Inferior parietal cortex (tissue), 1 donor: ENCODE measurements at regions not wholly inside any gene's neighbourhood (a gene's known extent, or its start where the extent isn't known, plus 50 kb on each side); places are given as distances from the start of the nearest gene placed in this dataset.
"Not testable (repeated sequence)": the region's sequence is repeated elsewhere in the genome, so short reads cannot be mapped to it uniquely, and the experiment has no call there.

ENCODE experiments used
- DNase-seq: peaks from one replicate; pipeline ENCODE4 v3.0.0-alpha.2; 2016; ENCODE audit errors: extremely low spot score

DNA sequence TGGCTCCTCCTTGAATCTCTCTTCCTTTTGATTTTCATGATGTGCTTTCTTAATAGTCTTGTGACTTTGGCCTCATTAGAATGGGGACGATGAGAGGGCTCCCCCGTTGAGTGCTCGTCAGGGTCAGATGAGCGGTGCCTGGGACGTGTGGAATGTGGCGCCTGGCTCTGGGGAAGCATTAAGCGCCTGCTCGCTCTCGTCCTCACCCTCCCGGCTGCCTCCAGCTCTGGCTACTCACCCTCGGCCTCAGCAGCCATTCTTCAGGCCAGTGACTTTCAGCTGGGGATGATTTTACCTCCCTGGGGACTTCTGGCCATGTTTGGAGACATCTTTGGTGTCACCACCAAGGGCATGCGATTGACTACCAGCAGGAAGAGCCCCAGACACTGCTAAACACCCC lies 69.7 kb downstream of the RPS6KA4 start:
- no peak for DNase-seq

DNA sequence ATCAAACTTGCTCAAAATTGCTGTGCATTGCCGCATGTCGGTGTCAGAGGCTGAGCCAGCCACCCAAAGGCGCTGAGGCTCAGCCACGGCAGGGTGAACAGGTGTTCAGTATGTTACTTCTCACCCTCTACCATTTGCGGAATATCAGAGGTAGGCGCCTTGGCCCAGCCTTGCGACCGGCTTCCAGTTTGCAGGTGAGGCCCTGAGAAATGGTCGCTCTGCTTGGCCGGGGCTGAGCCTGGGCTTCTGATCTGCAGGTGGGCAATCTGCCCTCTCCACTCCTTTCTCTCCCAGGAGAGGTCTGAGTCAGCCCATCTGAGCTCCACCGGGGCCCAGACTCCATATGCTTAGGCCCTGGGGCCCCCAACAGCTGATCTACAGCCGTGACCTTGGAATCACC lies 71.0 kb downstream of the RPS6KA4 start:
- DNase-seq: no peak

DNA sequence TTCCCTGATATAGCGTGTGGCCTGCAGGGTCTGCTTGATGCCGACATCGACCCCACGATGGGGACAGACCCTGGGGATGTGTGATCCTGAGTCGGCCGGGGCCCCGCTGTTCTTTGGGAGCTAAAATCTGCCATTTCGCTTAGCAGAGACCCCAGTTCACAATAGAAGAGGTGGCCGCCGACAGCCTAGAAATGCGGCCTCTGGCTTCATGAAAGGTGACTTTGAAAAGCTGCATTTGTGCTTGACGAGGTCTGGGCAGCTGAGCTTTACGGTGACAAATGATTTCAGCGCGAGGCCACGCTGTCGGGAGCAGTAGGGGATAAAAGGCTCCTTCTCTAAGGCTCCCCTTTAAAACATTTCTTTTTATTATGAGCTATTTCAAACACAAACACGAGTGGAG lies 71.7 kb downstream of the RPS6KA4 start:
- DNase-seq: no peak

DNA sequence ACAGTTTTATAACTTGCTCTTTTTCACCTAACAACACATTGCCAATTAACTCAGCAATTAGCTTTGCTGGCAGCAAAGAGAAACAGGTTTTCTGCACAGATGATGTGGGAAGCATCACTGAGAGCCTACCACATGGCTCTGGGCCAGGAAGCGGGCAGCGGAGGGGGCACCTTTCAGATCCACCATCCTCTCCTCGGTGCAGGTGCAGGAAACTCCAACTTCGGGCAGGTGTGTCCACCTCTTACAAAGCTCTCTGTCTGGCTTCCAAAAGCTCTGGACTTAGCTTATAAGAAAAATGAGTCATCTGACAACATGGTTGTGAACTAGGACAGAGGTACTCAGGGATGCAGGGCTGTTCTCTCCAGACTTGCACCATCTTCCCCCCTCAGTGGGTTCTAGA lies 77.0 kb downstream of the RPS6KA4 start:
- DNase-seq: no peak

DNA sequence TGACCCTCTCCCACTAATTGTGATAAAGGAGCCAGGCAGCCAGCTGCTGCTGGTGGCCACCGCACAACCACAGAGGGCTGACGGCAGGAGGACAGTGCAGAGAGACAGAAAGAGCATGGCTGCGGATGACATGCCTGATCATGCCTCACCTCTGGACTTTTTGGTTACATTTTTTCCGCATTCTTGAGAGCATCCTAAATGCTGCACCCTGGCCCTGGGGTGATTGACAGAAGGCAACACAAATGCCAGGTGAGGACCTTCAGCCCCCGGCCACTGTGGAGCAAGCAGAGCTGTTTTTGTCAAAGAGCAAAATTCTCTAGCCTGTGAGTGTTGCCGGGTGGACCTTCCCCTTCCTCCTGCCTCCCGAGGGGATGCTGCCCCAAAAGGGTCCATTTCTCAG lies 78.5 kb downstream of the RPS6KA4 start:
- no peak for DNase-seq

DNA sequence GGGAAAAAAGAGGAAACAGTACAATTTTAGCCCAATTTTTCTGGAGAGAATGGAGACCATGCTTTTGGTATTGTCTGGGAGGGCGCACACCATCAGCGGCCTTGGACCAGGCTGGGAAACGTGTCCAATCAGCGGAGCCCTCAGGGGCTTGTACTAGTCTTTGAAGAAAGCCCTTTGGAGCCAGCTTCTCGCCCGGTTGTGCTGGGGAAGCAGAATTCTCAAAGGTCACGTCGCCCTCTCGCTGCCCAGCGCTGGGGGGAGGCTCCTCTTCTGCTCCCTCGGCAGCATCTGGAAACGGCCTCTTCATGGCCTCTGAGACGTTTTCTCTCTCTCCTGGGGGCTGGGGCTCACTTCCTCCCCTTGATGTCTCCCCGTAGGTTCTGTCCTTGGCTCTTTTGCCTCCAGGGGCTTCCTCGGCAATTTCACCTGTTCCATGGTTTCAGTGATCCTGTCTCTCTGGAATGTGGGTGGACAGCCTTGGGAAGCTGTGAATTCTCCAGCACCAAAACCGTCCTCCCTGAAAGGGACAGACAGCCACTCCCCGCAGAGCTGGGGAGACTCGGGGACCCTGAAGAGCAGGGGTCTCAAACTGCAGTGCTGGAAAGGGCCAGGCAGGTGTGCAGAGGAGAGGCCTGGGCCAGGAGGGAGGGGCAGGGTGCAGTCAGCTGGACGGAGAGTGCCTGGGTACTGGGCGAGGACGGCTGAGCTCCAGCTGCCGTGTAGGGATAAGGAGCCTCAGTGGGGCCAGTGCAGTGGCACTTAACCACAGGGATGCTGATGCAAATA lies 80.2 kb downstream of the RPS6KA4 start:
- DNase-seq: no peak

DNA sequence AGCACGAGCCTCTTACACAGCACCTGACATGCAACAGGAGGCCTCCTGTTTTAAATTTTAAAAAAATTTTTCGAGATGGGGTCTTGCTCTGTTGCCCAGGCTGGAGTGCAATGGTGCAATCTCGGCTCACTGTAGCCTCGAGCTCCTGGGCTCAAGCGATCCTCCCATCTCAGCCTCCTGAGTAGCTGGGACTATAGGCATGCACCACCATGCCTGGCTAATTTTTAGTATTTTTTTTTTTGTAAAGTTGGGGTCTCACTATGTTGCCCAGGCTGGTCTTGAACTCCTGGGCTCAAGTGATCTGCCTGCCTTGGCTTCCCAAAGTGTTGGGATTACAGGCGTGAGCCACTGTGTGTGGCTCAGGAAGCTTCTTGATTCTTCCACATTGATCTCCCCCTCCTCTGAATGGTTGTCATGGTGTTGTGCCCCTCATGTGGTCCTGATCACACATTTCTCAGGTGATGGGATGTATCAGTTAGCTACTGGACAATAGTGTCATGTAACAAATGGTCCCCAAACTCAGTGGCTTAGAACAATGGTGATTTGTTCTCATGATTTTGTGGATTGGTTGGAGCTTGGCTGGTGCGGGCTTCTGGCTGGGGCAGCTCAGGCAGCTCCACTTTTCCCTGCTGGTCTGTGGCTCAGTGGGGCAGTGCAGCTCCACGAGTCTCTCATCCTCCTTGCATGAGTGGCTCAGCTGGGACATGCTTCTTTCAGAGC lies 81.0 kb downstream of the RPS6KA4 start:
- DNase-seq: not testable (repeated sequence)

DNA sequence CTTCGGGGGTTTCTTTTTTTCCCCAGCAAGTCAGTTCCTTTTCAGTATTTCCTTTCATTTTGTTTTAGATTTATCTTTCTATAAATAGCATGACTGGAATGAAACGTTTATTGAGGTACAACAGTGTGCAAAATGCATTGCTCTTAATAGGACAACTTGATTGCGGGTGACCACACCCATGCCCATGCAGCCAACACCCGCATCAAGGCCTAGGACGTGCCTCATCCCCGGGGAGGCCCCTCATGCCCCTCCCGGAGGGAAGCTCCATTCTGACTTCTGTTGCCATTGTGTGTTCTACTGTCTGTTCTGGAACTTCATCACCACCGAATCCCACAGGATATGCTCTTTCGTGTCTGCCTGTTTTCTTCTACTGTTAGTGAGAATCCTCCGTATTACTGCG lies 82.2 kb downstream of the RPS6KA4 start:
- no peak for DNase-seq

DNA sequence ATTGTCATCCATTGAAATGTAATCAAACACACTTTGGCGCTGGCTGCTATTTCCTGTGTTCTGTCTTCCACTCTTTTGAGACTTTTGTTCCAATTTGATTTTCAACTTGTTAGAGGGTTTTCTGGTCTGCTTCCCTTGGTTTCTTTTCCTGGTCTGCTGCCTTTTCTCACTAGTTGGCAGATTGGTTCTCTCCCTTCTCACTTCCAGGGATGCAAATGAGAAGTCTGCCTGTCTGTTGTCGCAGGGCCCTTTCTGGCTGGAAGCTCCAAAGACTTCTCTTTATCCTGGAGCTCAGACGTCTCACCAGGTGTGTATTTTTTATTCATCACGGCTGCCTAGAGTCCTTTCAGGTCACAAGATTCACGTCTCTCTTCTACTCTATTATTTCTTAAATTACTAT lies 84.0 kb downstream of the RPS6KA4 start:
- DNase-seq: no peak

DNA sequence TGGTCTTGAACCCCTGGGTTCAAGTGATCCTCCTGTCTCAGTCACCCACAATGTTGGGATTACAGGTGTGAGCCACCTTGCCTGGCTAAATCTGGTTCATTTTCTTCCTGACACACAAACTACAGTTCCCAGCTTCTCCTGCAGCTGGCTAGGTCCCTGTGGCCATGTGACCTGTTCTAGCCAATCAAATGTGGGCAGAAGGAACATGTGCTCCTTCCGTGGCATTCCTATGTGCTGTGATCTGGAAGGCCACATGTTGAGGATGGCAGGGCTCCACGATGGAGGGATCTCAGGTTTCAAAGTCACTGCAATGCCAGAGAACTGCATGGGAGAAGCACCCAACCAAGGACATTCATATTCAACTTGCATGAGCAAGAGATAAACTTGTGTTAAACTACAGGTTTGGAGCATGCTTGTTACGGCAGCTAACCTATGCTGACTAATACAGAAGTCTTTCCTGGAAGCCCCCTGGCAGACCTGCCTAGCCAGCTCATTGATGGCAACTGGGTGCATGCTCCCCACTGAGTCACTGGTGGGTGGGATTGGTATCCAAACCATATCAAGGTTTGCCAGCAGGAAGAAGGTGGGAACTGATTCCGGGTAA lies 86.0 kb downstream of the RPS6KA4 start:
- no peak for DNase-seq

DNA sequence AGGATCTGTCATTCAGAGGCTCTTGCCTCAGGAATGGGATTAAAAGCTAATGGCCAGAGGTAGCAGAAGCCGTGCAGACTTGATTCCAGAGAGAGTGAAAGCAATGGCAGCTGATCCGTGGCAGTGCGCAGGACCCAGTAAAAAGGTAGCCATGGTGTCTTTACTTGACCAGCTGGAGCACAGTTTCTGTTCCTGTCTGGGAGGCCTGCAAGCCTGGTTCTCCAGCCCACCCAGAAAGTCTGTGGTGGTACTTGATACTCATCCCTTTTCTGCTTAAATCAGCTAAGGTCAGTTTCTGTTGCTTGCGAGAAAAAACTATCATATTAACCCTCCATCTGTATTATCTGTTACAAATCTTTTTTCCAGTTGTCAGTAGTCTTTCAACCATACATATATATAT lies 86.7 kb downstream of the RPS6KA4 start:
- no peak for DNase-seq

DNA sequence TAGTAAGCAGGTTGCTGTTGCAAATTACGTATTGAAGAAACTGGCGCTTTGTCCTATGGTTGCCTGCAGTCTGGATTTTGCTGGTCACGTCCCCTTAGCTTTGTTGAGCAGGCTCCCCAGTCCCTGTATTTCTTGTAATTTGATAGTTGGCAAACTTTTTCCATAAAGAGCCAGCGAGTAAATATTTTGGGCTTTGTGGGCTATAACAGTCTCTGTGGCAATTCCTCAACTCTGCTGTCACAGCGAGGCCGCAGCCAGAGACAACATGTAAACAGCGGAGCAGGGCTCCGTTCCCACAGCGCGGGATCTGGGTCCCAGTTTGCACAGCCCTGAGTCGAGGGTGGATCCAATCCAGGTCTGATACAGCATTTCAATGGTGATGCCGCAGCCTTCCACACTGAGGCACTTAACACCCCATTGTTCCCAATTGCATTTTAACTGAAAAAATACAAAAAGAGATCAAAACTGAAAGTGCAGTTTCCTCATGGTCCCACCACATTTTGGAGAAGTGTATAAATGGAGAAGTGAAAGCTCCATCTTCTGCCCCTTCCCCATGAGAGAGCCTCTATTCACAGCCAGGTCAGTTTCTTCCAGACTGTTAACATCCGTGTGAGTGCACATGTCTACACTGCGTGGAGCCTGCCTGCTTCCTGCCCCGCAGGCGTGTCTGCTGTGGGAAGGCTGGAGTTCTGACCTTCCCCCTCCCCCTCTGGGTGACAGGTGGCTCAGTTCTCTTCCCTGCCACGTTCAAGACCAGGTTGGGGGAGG lies 89.1 kb downstream of the RPS6KA4 start:
- DNase-seq: no peak

DNA sequence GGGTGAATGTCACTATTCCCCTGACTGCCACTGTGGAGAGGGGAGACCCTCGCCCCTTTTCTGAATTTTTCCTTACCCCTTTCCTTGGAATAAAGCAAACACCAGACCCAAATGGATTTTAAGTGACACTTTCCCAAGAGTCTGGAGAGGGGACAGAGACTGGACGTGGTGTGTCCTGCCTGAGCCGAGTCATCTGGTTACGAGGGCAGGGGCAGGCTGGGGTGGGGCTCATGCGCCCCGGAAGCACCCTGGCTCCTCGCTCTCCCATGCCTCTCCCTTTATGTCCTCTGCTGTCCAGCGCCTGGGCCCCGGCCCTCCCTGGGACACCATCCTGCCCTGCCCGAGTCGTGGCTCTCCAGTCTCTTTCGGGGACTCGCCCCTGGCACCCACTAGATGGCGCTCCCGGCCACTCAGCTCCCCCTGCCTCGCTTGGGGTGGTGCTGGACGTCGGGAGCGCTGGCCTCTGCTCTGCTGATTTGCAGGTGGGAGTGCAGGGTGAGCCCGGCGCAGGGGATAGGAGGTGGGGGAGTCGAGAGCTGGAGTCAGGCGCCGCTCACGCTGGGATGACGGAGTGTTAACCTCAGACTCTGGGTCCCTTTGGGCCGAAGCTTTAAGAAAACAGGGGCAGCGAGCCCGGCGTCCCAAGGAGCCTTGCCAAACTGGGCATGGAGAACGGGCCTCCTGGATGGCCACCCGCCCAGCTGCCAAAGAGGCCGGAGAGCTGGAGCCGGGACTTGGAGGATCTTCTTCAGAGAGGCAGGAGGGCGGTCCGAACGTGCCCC lies 89.8 kb downstream of the RPS6KA4 start:
- peak; percentile 73 for DNase-seq

DNA sequence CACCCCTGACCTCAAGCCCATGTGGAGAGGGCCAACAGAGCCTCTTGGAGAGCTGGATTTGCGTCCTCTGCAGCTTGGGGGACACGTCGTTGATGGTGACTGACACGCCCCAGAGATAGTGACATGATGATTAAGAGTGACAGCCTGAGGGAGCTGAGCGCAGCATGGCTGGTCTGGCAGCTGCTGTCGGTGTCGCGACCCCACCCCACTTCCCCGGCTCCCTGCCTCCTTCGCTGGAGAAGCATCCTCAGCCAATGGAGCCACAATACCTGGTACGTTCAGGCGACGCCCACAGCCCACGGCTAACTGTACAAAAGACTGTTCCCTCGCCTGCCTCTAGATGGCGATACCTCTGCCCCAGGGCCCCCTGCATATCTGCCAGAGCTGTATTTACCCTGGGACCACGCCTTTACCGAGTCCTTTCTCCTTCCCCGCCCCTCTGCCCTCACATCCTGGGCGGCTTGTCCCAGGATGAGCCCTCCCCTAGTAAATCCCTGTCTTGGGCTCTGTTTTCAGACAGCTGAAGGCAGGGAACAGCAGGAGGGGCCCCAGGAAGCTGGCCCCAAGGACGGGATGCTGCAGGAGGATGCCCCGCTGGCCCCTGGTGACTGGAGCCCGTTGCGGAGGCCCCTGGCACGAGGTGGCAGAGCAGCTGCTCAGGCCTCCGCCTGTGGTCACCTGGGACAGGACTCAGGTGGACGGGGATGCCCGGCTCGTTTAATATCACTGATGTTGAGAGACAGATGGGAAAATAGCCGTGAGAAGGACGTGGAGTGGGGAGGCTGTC lies 90.6 kb downstream of the RPS6KA4 start:
- peak; percentile 65 for DNase-seq

DNA sequence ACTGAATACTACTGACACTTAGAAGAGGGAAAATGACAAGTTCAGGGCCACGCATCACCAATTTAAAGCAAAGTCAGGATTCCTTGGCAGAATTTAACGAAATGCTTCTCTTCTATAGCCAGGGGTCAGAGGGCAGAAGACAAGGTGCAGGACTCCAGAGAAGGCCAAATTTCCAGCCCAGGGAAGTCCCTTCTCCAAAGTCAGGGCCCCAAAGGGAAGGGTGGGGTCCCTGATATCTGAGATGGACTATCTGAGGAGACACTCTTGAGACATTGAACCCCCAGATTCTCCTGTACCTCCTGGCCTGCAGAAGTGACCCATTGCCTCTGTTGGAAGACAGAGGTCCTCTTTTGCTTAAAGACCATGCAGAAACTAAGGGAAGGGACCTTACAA lies 91.2 kb downstream of the RPS6KA4 start:
- DNase-seq: no peak

DNA sequence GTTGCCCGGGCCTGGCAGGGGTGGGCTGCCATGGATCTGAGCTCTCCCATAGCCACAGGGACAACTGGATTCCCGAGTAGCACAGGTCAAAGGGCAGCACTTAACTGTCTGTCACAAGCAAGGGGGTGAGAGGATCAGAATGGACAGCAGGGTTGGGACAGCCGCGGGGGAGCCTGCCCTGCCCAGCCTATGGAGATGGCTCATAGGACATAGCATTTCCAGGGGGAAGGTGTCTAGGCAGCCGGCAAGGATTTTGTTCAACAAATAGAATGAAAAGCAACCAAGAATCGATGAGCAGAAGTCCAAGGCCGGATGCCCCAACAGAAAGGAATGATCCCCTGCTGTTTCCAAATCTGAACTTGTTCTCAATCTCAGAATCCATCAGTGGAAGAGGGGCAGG lies 92.9 kb downstream of the RPS6KA4 start:
- no peak for DNase-seq

DNA sequence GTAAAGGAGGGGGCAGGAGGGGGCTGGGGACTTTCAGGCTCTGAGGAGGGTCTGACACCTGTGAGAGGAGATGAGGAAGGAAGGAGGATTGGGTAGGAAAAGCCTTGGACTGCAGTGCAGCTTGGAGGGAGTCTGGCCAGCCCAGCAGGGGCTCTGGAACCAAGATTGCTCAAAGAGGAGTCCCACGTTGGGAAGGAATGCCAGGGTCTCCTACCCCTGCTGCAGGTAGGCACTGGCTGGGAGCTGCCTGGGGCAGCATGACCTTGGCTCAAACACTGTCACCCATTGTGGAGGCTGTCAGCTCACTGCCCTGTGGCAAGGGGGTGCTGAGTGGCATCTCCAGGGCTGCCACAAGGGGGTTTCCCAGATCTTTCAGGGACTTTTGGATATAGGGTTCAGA lies 94.5 kb downstream of the RPS6KA4 start:
- no peak for DNase-seq

DNA sequence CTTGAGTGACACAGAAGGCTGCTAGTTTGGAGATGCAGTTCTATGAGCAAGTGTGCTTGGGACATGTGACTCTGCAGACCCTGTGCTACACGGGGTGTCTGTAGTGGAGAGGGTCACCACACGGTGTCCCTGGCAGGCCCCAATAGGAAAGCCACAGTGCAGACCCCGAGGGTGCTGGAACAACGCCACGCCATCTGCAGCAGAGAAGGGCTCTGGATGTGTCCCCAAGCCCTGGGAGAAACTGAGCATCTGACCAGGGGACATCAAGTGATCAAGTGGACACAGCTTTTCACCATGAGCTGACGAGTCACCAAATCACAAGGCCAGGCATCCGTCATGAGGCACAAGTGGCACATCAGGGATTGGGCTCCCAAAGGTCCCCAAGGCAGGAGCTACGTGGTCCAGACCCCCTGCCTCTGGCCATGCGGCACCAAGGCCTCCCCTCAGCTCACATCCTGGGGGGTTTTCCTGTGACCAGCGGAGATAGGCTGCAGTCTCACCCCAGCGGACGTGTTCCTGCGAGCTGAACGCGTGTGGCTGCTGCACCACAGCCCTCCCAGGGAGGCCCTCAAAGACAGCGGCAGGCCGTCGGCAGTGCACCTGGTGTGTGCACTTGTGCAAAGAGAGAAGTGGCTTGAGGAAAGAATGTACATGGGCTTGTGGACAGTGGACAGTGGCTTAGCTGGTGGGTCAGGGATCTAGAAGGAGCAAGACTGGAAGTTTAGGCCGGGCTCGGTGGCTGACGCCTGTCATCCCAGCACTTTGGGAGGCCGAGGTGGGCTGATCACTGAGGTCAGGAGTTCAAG lies 96.7 kb downstream of the RPS6KA4 start:
- no peak for DNase-seq

DNA sequence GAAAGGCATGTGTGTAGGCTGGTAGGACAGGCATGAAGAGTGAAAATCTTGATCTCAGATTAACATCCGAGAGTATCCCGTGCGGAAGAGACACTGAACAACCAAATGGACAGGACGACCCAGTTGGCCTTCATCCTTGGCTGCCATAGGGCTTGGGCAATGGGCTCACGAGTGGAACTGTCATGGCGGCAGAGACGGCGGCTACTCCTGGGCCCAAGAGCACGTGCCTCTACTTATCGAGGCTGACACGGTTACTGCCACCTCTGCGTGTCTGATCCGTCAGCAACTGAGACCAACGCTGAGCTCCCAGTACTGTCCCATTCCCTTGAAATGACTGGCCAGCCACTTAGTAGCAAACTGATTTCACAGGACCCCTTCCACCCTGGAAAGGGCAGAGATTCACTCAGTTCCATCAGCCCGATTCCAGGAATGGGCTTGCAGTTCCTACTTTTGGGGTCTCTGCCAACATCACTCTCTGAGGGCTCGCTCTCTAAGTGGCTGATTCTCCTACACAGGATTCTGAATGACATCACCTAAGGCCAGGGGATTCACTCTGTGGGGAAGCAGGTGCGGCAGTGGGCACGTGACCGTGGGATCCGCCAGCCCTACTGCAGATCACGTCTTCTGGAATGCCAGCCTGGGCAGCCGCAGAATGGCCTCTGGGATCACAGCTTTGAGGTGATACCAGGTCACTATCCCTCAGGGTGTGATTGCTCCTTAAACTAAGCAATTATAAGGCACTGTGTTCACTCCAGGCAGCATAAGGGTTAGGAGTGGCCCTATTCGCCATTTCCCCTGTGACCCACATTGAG lies 97.8 kb downstream of the RPS6KA4 start:
- no peak for DNase-seq
